ENCODE measurements at regions not wholly inside any gene's neighbourhood (a gene's known extent, or its start where the extent isn't known, plus 50 kb on each side); places are given as distances from the start of the nearest gene placed in this dataset.

DNA sequence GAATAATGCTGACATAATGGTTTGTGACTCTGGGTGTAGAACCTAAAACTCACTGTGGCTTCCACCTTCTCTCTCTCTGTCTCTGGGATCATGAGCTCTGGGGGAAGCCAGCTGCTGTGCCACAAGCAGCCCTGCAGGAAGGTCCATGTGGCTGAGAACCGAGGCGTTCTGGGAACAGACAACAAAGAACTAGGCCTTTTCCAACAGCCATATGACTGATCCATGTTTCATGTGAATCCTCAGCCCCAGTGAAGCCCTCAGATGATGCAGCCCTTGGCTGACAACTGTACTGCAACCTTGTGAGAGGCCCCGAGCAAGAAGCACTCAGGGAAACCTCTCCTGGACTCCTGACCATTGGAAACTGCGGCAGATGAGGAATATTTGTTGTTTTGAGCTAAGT, 56.6 kb downstream of the HLA-G start:
- DNase-seq = no peak

DNA sequence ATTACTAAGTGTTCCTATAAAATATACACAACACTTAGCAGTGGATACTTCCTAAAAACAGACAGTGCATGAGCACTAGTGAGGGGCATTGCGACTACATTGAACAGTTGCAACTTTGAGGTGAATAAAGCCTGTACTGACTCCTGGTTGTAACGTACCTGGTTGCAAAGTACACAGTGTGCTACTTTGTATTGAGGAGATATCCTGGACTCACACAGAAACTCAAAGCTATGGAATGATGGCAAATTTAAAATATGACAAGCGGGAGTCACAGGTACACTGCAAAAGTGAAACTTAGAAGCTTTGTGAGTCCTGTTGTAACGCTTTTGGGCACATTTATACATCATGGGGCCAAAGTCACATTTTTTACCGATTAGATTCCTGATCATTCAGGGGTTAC, 55.6 kb upstream of the HLA-A start:
- no peak for DNase-seq

DNA sequence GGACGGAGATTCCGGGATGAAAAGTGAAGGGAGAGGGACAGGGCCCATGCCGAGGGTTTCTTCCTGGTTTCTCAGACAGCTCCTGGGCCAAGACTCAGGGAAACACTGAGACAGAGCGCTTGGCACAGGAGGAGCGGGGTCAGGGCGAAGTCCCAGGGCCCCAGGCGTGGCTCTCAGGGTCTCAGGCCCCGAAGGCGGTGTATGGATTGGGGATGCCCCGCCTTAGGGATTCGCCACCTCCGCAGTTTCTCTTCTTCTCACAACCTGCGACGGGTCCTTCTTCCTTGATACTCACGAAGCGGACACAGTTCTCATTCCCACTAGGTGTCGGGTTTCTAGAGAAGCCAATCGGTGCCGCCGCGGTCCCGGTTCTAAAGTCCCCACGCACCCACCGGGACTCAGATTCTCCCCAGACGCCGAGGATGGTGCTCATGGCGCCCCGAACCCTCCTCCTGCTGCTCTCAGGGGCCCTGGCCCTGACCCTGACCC, 55.0 kb upstream of the HLA-A start:
- DNase-seq = peak; percentile 53

DNA sequence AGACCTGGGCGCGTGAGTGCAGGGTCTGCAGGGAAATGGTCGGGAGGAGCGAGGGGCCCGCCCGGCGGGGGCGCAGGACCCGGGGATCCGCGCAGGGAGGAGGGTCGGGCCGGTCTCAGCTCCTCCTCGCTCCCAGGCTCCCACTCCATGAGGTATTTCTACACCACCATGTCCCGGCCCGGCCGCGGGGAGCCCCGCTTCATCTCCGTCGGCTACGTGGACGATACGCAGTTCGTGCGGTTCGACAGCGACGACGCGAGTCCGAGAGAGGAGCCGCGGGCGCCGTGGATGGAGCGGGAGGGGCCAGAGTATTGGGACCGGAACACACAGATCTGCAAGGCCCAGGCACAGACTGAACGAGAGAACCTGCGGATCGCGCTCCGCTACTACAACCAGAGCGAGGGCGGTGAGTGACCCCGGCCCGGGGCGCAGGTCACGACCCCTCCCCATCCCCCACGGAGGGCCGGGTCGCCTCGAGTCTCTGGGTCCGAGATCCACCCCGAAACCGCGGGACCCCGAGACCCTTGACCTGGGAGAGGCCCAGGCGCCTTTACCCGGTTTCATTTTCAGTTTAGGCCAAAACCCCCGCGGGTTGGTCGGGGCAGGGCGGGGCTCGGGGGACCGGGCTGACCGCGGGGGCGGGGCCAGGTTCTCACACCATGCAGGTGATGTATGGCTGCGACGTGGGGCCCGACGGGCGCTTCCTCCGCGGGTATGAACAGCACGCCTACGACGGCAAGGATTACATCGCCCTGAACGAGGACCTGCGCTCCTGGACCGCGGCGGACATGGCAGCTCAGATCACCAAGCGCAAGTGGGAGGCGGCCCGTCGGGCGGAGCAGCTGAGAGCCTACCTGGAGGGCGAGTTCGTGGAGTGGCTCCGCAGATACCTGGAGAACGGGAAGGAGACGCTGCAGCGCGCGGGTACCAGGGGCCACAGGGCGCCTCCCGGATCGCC, 54.2 kb upstream of the HLA-A start:
- peak; percentile 92 for DNase-seq

Data from CD4-positive, alpha-beta T cell treated with Interleukin-4 for 4 hours (primary cell).